H1 (cell line): ENCODE measurements at regions not wholly inside any gene's neighbourhood (a gene's known extent, or its start where the extent isn't known, plus 50 kb on each side); places are given as distances from the start of the nearest gene placed in this dataset.

Experiments used
- CTCF ChIA-PET: fragments of 300-600 bp; sonication (Branson Sonifier 250); formaldehyde crosslinking; loops from one replicate; lab custom pipeline; 2021; ENCODE audit not compliant: partially characterized antibody; lab: Charles Lee
- POLR2A ChIA-PET: fragments of 300-600 bp; sonication (Branson Sonifier 250); formaldehyde crosslinking; loops from one replicate; lab custom pipeline; 2021; ENCODE audit warnings: inconsistent platforms; ENCODE audit not compliant: partially characterized antibody; lab: Charles Lee
- DNase-seq, 2 experiments: peaks; one replicate each; pipeline versions ENCODE4 v3.0.0 to v3.0.0-alpha.2; 2010 to 2022; ENCODE audit warnings: low spot score in 2 of 2, low read depth in 1 of 2, mixed read lengths in 1 of 2
- FAIRE-seq: peaks from 2 replicates; lab custom pipeline; 2011; peaks lifted over from hg19 to GRCh38; lab: Jason Lieb, UNC
- H2AFZ ChIP-seq: 2 replicates; pipeline ENCODE4 v1.8.1; 2012; ENCODE audit warnings: low read length, inconsistent platforms
- H2AK5ac ChIP-seq: 2 replicates; pipeline ENCODE4 v1.6.1; 2013; ENCODE audit warnings: low read depth, low read length
- H2BK120ac ChIP-seq: replicated peaks from 2 replicates; pipeline ENCODE3; 2013; ENCODE audit warnings: low read depth, low read length, inconsistent platforms
- H2BK12ac ChIP-seq: 2 replicates; pipeline ENCODE4 v1.6.1; 2013; ENCODE audit warnings: low read depth, low read length
- H2BK15ac ChIP-seq: 2 replicates; pipeline ENCODE4 v1.6.1; 2013; ENCODE audit warnings: low read length
- H2BK20ac ChIP-seq: 2 replicates; pipeline ENCODE4 v1.6.1; 2013; ENCODE audit warnings: low read length
- H2BK5ac ChIP-seq: 2 replicates; pipeline ENCODE4 v1.6.1; 2013; ENCODE audit warnings: low read depth, low read length
- H3K14ac ChIP-seq: 2 replicates; pipeline ENCODE4 v1.6.1; 2013; ENCODE audit warnings: inconsistent platforms; ENCODE audit not compliant: insufficient read length
- H3K18ac ChIP-seq: 2 replicates; pipeline ENCODE4 v1.6.1; 2013; ENCODE audit warnings: low read length; ENCODE audit errors: extremely low read depth
- H3K23ac ChIP-seq: 2 replicates; pipeline ENCODE4 v1.6.1; 2013; ENCODE audit warnings: inconsistent platforms; ENCODE audit not compliant: insufficient read length
- H3K23me2 ChIP-seq: 2 replicates; pipeline ENCODE4 v1.6.1; 2013; ENCODE audit warnings: low read depth, low read length
- H3K27ac ChIP-seq: 2 replicates; pipeline ENCODE4 v1.6.1; 2011; ENCODE audit warnings: low read depth, low read length, inconsistent platforms
- H3K27me3 ChIP-seq, 4 experiments: replicated peaks in 1 of 4; 1 replicate in 1 of 4; 2 replicates in 3 of 4; pipeline versions ENCODE4 v1.6.1 to v1.8.1; 2011 to 2013; ENCODE audit warnings: low read length in 3 of 4, mild to moderate bottlenecking in 3 of 4, inconsistent platforms in 2 of 4, mixed read lengths in 2 of 4, moderate library complexity in 1 of 4; ENCODE audit not compliant: control insufficient read depth in 3 of 4, insufficient read depth in 3 of 4; ENCODE audit errors: extremely low read depth in 1 of 4
- H3K36me3 ChIP-seq, 4 experiments: 2 replicates each; pipeline versions ENCODE4 v1.6.1 to v1.8.1; 2011 to 2013; ENCODE audit warnings: mild to moderate bottlenecking in 4 of 4, low read length in 3 of 4, moderate library complexity in 2 of 4, control low read depth in 1 of 4, inconsistent platforms in 1 of 4; ENCODE audit not compliant: insufficient read depth in 4 of 4, control insufficient read depth in 2 of 4
- H3K4ac ChIP-seq: replicated peaks from 2 replicates; pipeline ENCODE3; 2013; ENCODE audit warnings: low read length, low read depth, mixed read lengths, inconsistent platforms; ENCODE audit not compliant: insufficient read length
- H3K4me1 ChIP-seq, 4 experiments: replicated peaks in 1 of 4; 1 replicate in 1 of 4; 2 replicates in 3 of 4; pipeline versions ENCODE4 v1.6.1 to v1.8.1; 2011 to 2013; ENCODE audit warnings: low read length in 3 of 4, inconsistent platforms in 2 of 4, mixed read lengths in 1 of 4; ENCODE audit not compliant: insufficient read depth in 4 of 4, control insufficient read depth in 3 of 4
- H3K4me2 ChIP-seq, 2 experiments: 2 replicates each; pipeline versions ENCODE4 v1.6.1 to v1.8.1; 2011 to 2013; ENCODE audit warnings: low read depth in 2 of 2, low read length in 2 of 2, control low read depth in 1 of 2, inconsistent platforms in 1 of 2, mild to moderate bottlenecking in 1 of 2; ENCODE audit not compliant: insufficient read depth in 1 of 2
- H3K4me3 ChIP-seq, 4 experiments: fragments of 200-600, 300-600 bp in 1 of 4; sonication (generic), shearing (Covaris generic), sonication (Bioruptor Twin) in 1 of 4; 2 replicates each; pipeline versions ENCODE4 v1.5.1 to v1.8.1; 2011 to 2016; ENCODE audit warnings: low read length in 4 of 4, low read depth in 3 of 4, control low read depth in 2 of 4, inconsistent platforms in 2 of 4, mild to moderate bottlenecking in 2 of 4, mixed read lengths in 1 of 4, moderate library complexity in 1 of 4; ENCODE audit not compliant: insufficient read depth in 2 of 4; ENCODE audit errors: extremely low read depth in 1 of 4
- H3K56ac ChIP-seq: replicated peaks from 2 replicates; pipeline ENCODE3; 2013; ENCODE audit warnings: low read depth, mild to moderate bottlenecking, mixed read lengths, low read length, inconsistent platforms; ENCODE audit not compliant: insufficient read length
- H3K79me1 ChIP-seq: 2 replicates; pipeline ENCODE4 v1.6.1; 2013; ENCODE audit warnings: low read depth, low read length, control low read depth
- H3K79me2 ChIP-seq, 2 experiments: 2 replicates each; pipeline versions ENCODE4 v1.6.1 to v1.8.1; 2012 to 2013; ENCODE audit warnings: low read length in 2 of 2, mild to moderate bottlenecking in 2 of 2, inconsistent platforms in 1 of 2; ENCODE audit not compliant: insufficient read depth in 2 of 2, control insufficient read depth in 1 of 2
- H3K9ac ChIP-seq, 4 experiments: replicated peaks in 1 of 4; 1 replicate in 1 of 4; 2 replicates in 3 of 4; pipeline versions ENCODE4 v1.6.1 to v1.8.1; 2011 to 2013; ENCODE audit warnings: low read depth in 3 of 4, low read length in 3 of 4, control low read depth in 2 of 4, mild to moderate bottlenecking in 2 of 4, moderate library complexity in 2 of 4, inconsistent platforms in 1 of 4; ENCODE audit errors: extremely low read depth in 1 of 4
- H3K9me3 ChIP-seq, 2 experiments: 2 replicates each; pipeline versions ENCODE4 v1.6.1 to v1.8.1; 2012 to 2013; ENCODE audit warnings: mild to moderate bottlenecking in 2 of 2, moderate library complexity in 2 of 2, control low read depth in 1 of 2, inconsistent platforms in 1 of 2, low read depth in 1 of 2, low read length in 1 of 2, mixed read lengths in 1 of 2; ENCODE audit not compliant: insufficient read depth in 2 of 2
- H4K20me1 ChIP-seq, 2 experiments: replicated peaks in 1 of 2; 2 replicates each; pipeline versions ENCODE3 to v1.8.1; 2011 to 2013; ENCODE audit warnings: inconsistent platforms in 2 of 2, low read length in 2 of 2, mild to moderate bottlenecking in 1 of 2; ENCODE audit not compliant: insufficient read depth in 2 of 2, control insufficient read depth in 1 of 2
- H4K5ac ChIP-seq: 2 replicates; pipeline ENCODE4 v1.6.1; 2013; ENCODE audit warnings: low read length, low read depth, mixed read lengths, inconsistent platforms; ENCODE audit not compliant: insufficient read length
- H4K8ac ChIP-seq: 2 replicates; pipeline ENCODE4 v1.8.0; 2013; ENCODE audit warnings: mild to moderate bottlenecking, moderate library complexity, low read length, inconsistent platforms; ENCODE audit not compliant: insufficient read depth; ENCODE audit errors: extremely low read depth
- H4K91ac ChIP-seq: replicated peaks from 2 replicates; pipeline ENCODE3; 2013; ENCODE audit warnings: low read length, mixed read lengths, inconsistent platforms; ENCODE audit not compliant: insufficient read length
- CBX5 ChIP-seq: fragments of 300-800, 300-1000 bp; sonication (generic); IDR thresholded peaks from 2 replicates; pipeline ENCODE4 v1.7.1; 2016; ENCODE audit warnings: antibody characterized with exemption, low read length, low read depth
- GTF2F1 ChIP-seq: IDR thresholded peaks from 2 replicates; pipeline ENCODE4 v1.6.1; 2012; ENCODE audit warnings: low read depth, low read length, improper control_type of control experiment, borderline replicate concordance
- NRF1 ChIP-seq: IDR thresholded peaks from 2 replicates; pipeline ENCODE4 v1.6.1; 2011; ENCODE audit warnings: mild to moderate bottlenecking, low read depth, low read length, improper control_type of control experiment
- RBBP5 ChIP-seq: IDR thresholded peaks from 2 replicates; pipeline ENCODE4 v1.7.1; 2012; ENCODE audit warnings: low read depth, mild to moderate bottlenecking, inconsistent platforms, low read length, moderate library complexity, borderline replicate concordance
- SP1 ChIP-seq: IDR thresholded peaks from 2 replicates; pipeline ENCODE4 v1.6.1; 2011; ENCODE audit warnings: low read depth, low read length
- SUZ12 ChIP-seq: fragments of 200-600 bp; sonication (generic); IDR thresholded peaks from 2 replicates; pipeline ENCODE4 v1.6.1; 2012; ENCODE audit warnings: mild to moderate bottlenecking, inconsistent platforms, low read length, moderate library complexity, mixed read lengths
- TAF7 ChIP-seq: optimal IDR thresholded peaks from 2 replicates; pipeline ENCODE3; 2011; ENCODE audit warnings: low read depth, mild to moderate bottlenecking, inconsistent platforms, low read length, moderate library complexity, borderline replicate concordance
- TBP ChIP-seq: IDR thresholded peaks from 2 replicates; pipeline ENCODE4 v1.6.1; 2011; ENCODE audit warnings: low read depth, low read length, improper control_type of control experiment
- YY1 ChIP-seq: IDR thresholded peaks from 2 replicates; pipeline ENCODE4 v1.6.1; 2011; ENCODE audit warnings: low read depth, mild to moderate bottlenecking, low read length
- WGBS, 2 experiments: shearing (Covaris generic) in 1 of 2; methylation state at CpG; one replicate each; pipeline versions ENCODE4 v1.1.6 to v1.1.7; 2013 to 2015; ENCODE audit warnings: low lambda C conversion rate in 2 of 2, mixed read lengths in 2 of 2, inconsistent platforms in 1 of 2, low coverage in 1 of 2, missing lambda C conversion rate in 1 of 2; ENCODE audit not compliant: insufficient replicate concordance in 2 of 2, insufficient coverage in 1 of 2, insufficient read length in 1 of 2; ENCODE audit errors: extremely low coverage in 1 of 2, missing lambda C conversion rate in 1 of 2; 5-methylcytosine and 5-hydroxymethylcytosine counted together

GRCh38 chr7:31263338-31263737 lies 77.2 kb downstream of the NEUROD6 start:
- H2BK120ac ChIP-seq: no peak overlapping the region
- H3K23me2 ChIP-seq: no peaks in the 10 kb centered on the region; the same call in 1 of the 2 replicates
- no peaks in the 10 kb centered on the region for H3K79me1 ChIP-seq
- no peak for TF ChIP-seq CBX5
- TF ChIP-seq SUZ12: no peak
- no peak for TF ChIP-seq TAF7
- no peak for TF ChIP-seq YY1
- TF ChIP-seq RBBP5: no peak
- TF ChIP-seq SP1: no peak
- TF ChIP-seq GTF2F1: no peak
- no peak for TF ChIP-seq NRF1
- no peak for TF ChIP-seq TBP
- no peak overlapping the region for H3K14ac ChIP-seq
- H4K8ac ChIP-seq: no peak overlapping the region
- no peak overlapping the region for H3K4me2 ChIP-seq
- H3K56ac ChIP-seq: no peak overlapping the region
- H3K4ac ChIP-seq: no peak overlapping the region
- H3K4me3 ChIP-seq: no peak overlapping the region
- no peak overlapping the region for H3K18ac ChIP-seq
- no peak overlapping the region for H2BK12ac ChIP-seq
- no peaks in the 10 kb centered on the region for H3K9me3 ChIP-seq
- no peak overlapping the region for H3K27ac ChIP-seq
- no peak overlapping the region for H4K5ac ChIP-seq
- 88% methylated on average over 2 of the region's 2 CpGs; no CpG with 5 or more reads in 1 of the 2 experiments for WGBS, 2 experiments
- H3K9ac ChIP-seq: no peak overlapping the region
- no peak overlapping the region for H2BK15ac ChIP-seq
- H2BK20ac ChIP-seq: no peak overlapping the region
- FAIRE-seq (no peak), DNase-seq (no peak)
- CTCF ChIA-PET: interaction anchor here (0.8 kb wide), 1 partner anchor 47 kb away, joined by 3 read pairs; no protein-coding TSS in a partner anchor
- no peaks in the 10 kb centered on the region for H3K27me3 ChIP-seq
- no peak overlapping the region for H2AFZ ChIP-seq
- no peak overlapping the region for H4K91ac ChIP-seq
- peaks cover 0 to 4% (median under 1%) of the 10 kb centered on the region in 4 experiments; a peak in 1 of 7 replicates for H3K4me1 ChIP-seq
- H3K23ac ChIP-seq: no peak overlapping the region
- no peak overlapping the region for H2AK5ac ChIP-seq
- POLR2A ChIA-PET: no interaction called here
- no peaks in the 10 kb centered on the region for H3K36me3 ChIP-seq
- no peaks in the 10 kb centered on the region for H3K79me2 ChIP-seq
- no peak overlapping the region for H2BK5ac ChIP-seq
- no peaks in the 10 kb centered on the region for H4K20me1 ChIP-seq
